GM12878 (cell line): ENCODE measurements at regions not wholly inside any gene's neighbourhood (a gene's known extent, or its start where the extent isn't known, plus 50 kb on each side); places are given as distances from the start of the nearest gene placed in this dataset.

Experiments
- ATAC-seq: fragments of 200-7000 bp; cut with Tn5 transposase; 3 replicates; pipeline ENCODE4 v1.9.1; 2020; ENCODE audit warnings: mild to moderate bottlenecking, moderate library complexity
- BruUV-seq: library from RNA; stranded (reverse); fragments of 400-500 nt; replicated peaks from 2 replicates; lab custom pipeline; 2021; lab: Mats Ljungman, UMichigan
- CTCF ChIA-PET: fragments of 300-600 bp; sonication (Branson Sonifier 250); formaldehyde crosslinking; extraction: SDS; loops from one replicate; lab custom pipeline; 2021; ENCODE audit warnings: inconsistent platforms; lab: Yijun Ruan, JAX
- POLR2A ChIA-PET: fragments of 350-600 bp; formaldehyde crosslinking; extraction: SDS; loops from one replicate; lab custom pipeline; 2021; ENCODE audit warnings: inconsistent platforms; lab: Charles Lee
- RAD21 ChIA-PET: fragments of 300-600 bp; sonication (Branson Sonifier 250); formaldehyde crosslinking; loops from one replicate; lab custom pipeline; 2023; ENCODE audit warnings: antibody characterized with exemption; ENCODE audit not compliant: unreplicated experiment; lab: Charles Lee
- SMC1A ChIA-PET: fragments of 300-600 bp; sonication (Branson Sonifier 250); formaldehyde crosslinking; loops from one replicate; lab custom pipeline; 2023; ENCODE audit not compliant: unreplicated experiment, uncharacterized antibody; lab: Charles Lee
- DNase-seq: peaks from one replicate; pipeline ENCODE4 v3.0.0-alpha.2; 2011; ENCODE audit warnings: low read depth, low spot score
- FAIRE-seq: peaks from 3 replicates; lab custom pipeline; 2011; peaks lifted over from hg19 to GRCh38; lab: Jason Lieb, UNC
- H2AFZ ChIP-seq: 2 replicates; pipeline ENCODE4 v1.6.0; 2011; ENCODE audit warnings: low read depth, low read length, control low read depth; ENCODE audit not compliant: control insufficient read depth
- H3K27ac ChIP-seq: 2 replicates; pipeline ENCODE4 v1.5.1; 2011; ENCODE audit warnings: control low read depth; ENCODE audit not compliant: control insufficient read depth, insufficient read depth
- H3K27me3 ChIP-seq, 2 experiments: replicated peaks in 1 of 2; 2 replicates each; pipeline versions ENCODE4 v1.6.0 to v1.6.1; 2011; ENCODE audit warnings: low read length in 1 of 2; ENCODE audit not compliant: control insufficient read depth in 2 of 2, insufficient read depth in 2 of 2
- H3K36me3 ChIP-seq, 2 experiments: 2 replicates each; pipeline ENCODE4 v1.5.1; 2011; ENCODE audit warnings: low read length in 1 of 2; ENCODE audit not compliant: control insufficient read depth in 2 of 2, insufficient read depth in 2 of 2
- H3K4me1 ChIP-seq: 2 replicates; pipeline ENCODE4 v1.6.1; 2011; ENCODE audit warnings: mild to moderate bottlenecking, low read length, moderate library complexity, mixed read lengths; ENCODE audit not compliant: control insufficient read depth, insufficient read depth
- H3K4me2 ChIP-seq: 2 replicates; pipeline ENCODE4 v1.6.0; 2011; ENCODE audit warnings: control low read depth; ENCODE audit not compliant: control insufficient read depth, insufficient read depth
- H3K4me3 ChIP-seq: fragments of 200-600 bp; sonication (generic); 2 replicates; pipeline ENCODE4 v1.5.1; 2016
- H3K79me2 ChIP-seq: 2 replicates; pipeline ENCODE4 v1.6.0; 2011; ENCODE audit warnings: low read length; ENCODE audit not compliant: control insufficient read depth, insufficient read depth
- H3K9ac ChIP-seq: 2 replicates; pipeline ENCODE4 v1.8.0; 2011; ENCODE audit warnings: low read length, control low read depth, mixed read lengths; ENCODE audit not compliant: control insufficient read depth, insufficient read depth
- H3K9me3 ChIP-seq: replicated peaks from 3 replicates; pipeline ENCODE4 v1.5.1; 2011; ENCODE audit warnings: mild to moderate bottlenecking, low read length; ENCODE audit not compliant: control insufficient read depth, insufficient read depth
- H4K20me1 ChIP-seq: 2 replicates; pipeline ENCODE4 v1.6.0; 2011; ENCODE audit not compliant: control insufficient read depth, insufficient read depth
- ASH2L ChIP-seq: fragments of 300-600, 200-600 bp; sonication (generic); IDR thresholded peaks from 2 replicates; pipeline ENCODE4 v1.6.1; 2017; ENCODE audit warnings: low read depth, mild to moderate bottlenecking, borderline replicate concordance
- BACH1 ChIP-seq: fragments of 450-650 bp; IDR thresholded peaks from 2 replicates; pipeline ENCODE4 v1.6.1; 2017; ENCODE audit warnings: mild to moderate bottlenecking, borderline replicate concordance
- CBX3 ChIP-seq: fragments of 200-600 bp; sonication (generic); IDR thresholded peaks from 2 replicates; pipeline ENCODE4 v1.6.1; 2016; ENCODE audit warnings: low read depth, borderline replicate concordance
- E4F1 ChIP-seq: fragments of 450-650 bp; IDR thresholded peaks from 2 replicates; pipeline ENCODE4 v1.6.1; 2018; ENCODE audit warnings: borderline replicate concordance, mild to moderate bottlenecking; ENCODE audit not compliant: partially characterized antibody
- ESRRA ChIP-seq: IDR thresholded peaks from 2 replicates; pipeline ENCODE4 v1.6.1; 2012; ENCODE audit warnings: mild to moderate bottlenecking, low read length, improper control_type of control experiment
- HDAC2 ChIP-seq: fragments of 200-600 bp; sonication (generic); IDR thresholded peaks from 2 replicates; pipeline ENCODE4 v1.6.1; 2017
- NFIC ChIP-seq: IDR thresholded peaks from 2 replicates; pipeline ENCODE4 v1.6.1; 2012; ENCODE audit warnings: low read depth, mild to moderate bottlenecking, inconsistent platforms, low read length, moderate library complexity
- PBX3 ChIP-seq: IDR thresholded peaks from 2 replicates; pipeline ENCODE4 v1.6.1; 2011; ENCODE audit warnings: mild to moderate bottlenecking, low read depth, low read length, moderate library complexity; ENCODE audit not compliant: insufficient replicate concordance
- POLR2AphosphoS5 ChIP-seq: IDR thresholded peaks from 2 replicates; pipeline ENCODE4 v1.6.1; 2011; ENCODE audit warnings: mild to moderate bottlenecking, low read length, inconsistent platforms
- RAD51 ChIP-seq: fragments of 450-650 bp; IDR thresholded peaks from 2 replicates; pipeline ENCODE4 v1.6.1; 2016; ENCODE audit warnings: moderate library complexity, mild to moderate bottlenecking, inconsistent platforms
- RUNX3 ChIP-seq: IDR thresholded peaks from 2 replicates; pipeline ENCODE4 v1.6.1; 2012; ENCODE audit warnings: low read length, inconsistent platforms
- SP1 ChIP-seq: IDR thresholded peaks from one replicate; pipeline ENCODE4 v1.6.1; 2011; ENCODE audit warnings: low read depth, low read length
- SPI1 ChIP-seq: IDR thresholded peaks from 2 replicates; pipeline ENCODE4 v1.6.1; 2011; ENCODE audit warnings: low read depth, mild to moderate bottlenecking, low read length, moderate library complexity, borderline replicate concordance; ENCODE audit not compliant: insufficient read depth
- ZNF207 ChIP-seq: fragments of 450-650 bp; IDR thresholded peaks from 2 replicates; pipeline ENCODE4 v1.6.1; 2014; ENCODE audit warnings: antibody characterized with exemption, mild to moderate bottlenecking, borderline replicate concordance
- ZNF622 ChIP-seq: fragments of 450-650 bp; IDR thresholded peaks from 2 replicates; pipeline ENCODE4 v1.6.1; 2017; ENCODE audit warnings: mild to moderate bottlenecking, inconsistent platforms
- WGBS: methylation state at CpG from one replicate; pipeline ENCODE4 v1.1.6; 2016; ENCODE audit warnings: low lambda C conversion rate; ENCODE audit not compliant: insufficient replicate concordance, insufficient coverage; ENCODE audit errors: missing lambda C conversion rate; 5-methylcytosine and 5-hydroxymethylcytosine counted together
- in situ Hi-C: fragments of 300-500 bp; cut with MboI; formaldehyde crosslinking; loops from 9 replicates; pipeline ENCODE4 v1.14.3; 2018; ENCODE audit warnings: mixed read lengths
- intact Hi-C: fragments of 100-400 bp; cut with micrococcal nuclease; formaldehyde crosslinking; loops from one replicate; pipeline ENCODE4 v1.14.2; 2022; ENCODE audit not compliant: unreplicated experiment

DNA sequence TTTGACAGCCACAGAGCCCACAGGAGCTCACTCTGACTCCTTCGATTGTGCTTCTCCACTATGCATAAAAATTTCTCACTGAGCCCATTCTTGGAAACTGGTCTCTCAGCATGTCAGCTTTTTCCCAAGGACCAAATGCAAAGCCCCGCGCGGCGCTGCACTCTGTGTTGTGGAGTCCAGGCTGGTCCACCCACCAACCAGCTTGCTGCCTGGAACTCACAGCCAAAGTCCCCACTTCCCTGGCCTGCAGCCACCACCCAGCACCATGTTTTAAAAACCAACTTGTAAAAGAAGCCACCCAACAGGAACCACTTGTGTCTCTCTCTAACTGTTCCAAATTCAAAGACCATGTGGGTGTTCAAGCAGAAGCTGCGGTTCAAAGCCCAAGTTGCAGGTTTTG is 124.4 kb downstream of the SPATA19 start:
- H4K20me1 ChIP-seq, result no peaks in the 10 kb centered on the region
- no peak for TF ChIP-seq RAD51
- TF ChIP-seq POLR2AphosphoS5, result no peak
- no peak for TF ChIP-seq ESRRA
- no peak for TF ChIP-seq E4F1
- no peak for TF ChIP-seq ZNF207
- TF ChIP-seq ASH2L, result no peak
- TF ChIP-seq NFIC, result no peak
- TF ChIP-seq ZNF622, result no peak
- no peak for TF ChIP-seq BACH1
- TF ChIP-seq SPI1, result no peak
- TF ChIP-seq RUNX3, result no peak
- TF ChIP-seq CBX3, result no peak
- TF ChIP-seq HDAC2, result no peak
- TF ChIP-seq PBX3, result no peak
- TF ChIP-seq SP1, result no peak
- in situ Hi-C loops, result no loop called here
- H3K9me3 ChIP-seq, result no peaks in the 10 kb centered on the region
- POLR2A ChIA-PET, result no interaction called here
- no peak overlapping the region for H3K27ac ChIP-seq
- no peak overlapping the region for H2AFZ ChIP-seq
- SMC1A ChIA-PET, result interaction anchor here (1.2 kb wide), 1 partner anchor 21 kb away, joined by 4 read pairs; no protein-coding TSS in a partner anchor
- ATAC-seq (no peak), FAIRE-seq (no peak), DNase-seq (no peak)
- no peak overlapping the region for H3K4me2 ChIP-seq
- peaks cover 1 to 3% of the 10 kb centered on the region in 2 experiments; a peak in 2 of 4 replicates for H3K27me3 ChIP-seq
- H3K4me1 ChIP-seq, result no peaks in the 10 kb centered on the region
- no peak overlapping the region for H3K4me3 ChIP-seq
- no TSS peak for BruUV-seq
- RAD21 ChIA-PET, result no interaction called here
- H3K79me2 ChIP-seq, result no peaks in the 10 kb centered on the region
- CTCF ChIA-PET, result no interaction called here
- H3K36me3 ChIP-seq, result no peaks in the 10 kb centered on the region
- WGBS, result 73% methylated on average over 6 of the region's 6 CpGs
- H3K9ac ChIP-seq, result no peak overlapping the region
- intact Hi-C loops, result no loop called here
